Mononuclear cell (primary cell): ENCODE measurements at regions not wholly inside any gene's neighbourhood (a gene's known extent, or its start where the extent isn't known, plus 50 kb on each side); places are given as distances from the start of the nearest gene placed in this dataset.

Experiments used
- H3K27me3 ChIP-seq: 2 replicates; pipeline ENCODE4 v1.6.0; 2011; ENCODE audit warnings: low read length, control low read depth; ENCODE audit not compliant: insufficient read depth
- H3K4me1 ChIP-seq: 2 replicates; pipeline ENCODE4 v1.5.1; 2011; ENCODE audit warnings: mild to moderate bottlenecking, low read length, control low read depth; ENCODE audit not compliant: insufficient read depth
- H3K4me3 ChIP-seq: 2 replicates; pipeline ENCODE4 v1.5.1; 2011; ENCODE audit warnings: mild to moderate bottlenecking, low read length, moderate library complexity
- H3K9me3 ChIP-seq: 2 replicates; pipeline ENCODE4 v1.5.1; 2011; ENCODE audit warnings: low read depth, mild to moderate bottlenecking, control low read depth, low read length

- H3K4me1 ChIP-seq = peaks cover 96% of the 10 kb centered on the region
- H3K4me3 ChIP-seq = no peak overlapping the region
- H3K9me3 ChIP-seq = no peaks in the 10 kb centered on the region
- H3K27me3 ChIP-seq = no peaks in the 10 kb centered on the region
These were observed 89.5 kb downstream of the ZFP36L2 start for GRCh38 chr2:43136876-43137275.

- no peak overlapping the region for H3K4me3 ChIP-seq
- no peaks in the 10 kb centered on the region for H3K9me3 ChIP-seq
- peaks cover 96% of the 10 kb centered on the region for H3K4me1 ChIP-seq
- H3K27me3 ChIP-seq = no peaks in the 10 kb centered on the region
These were observed 90.2 kb downstream of the ZFP36L2 start for GRCh38 chr2:43136011-43136799.

GRCh38 chr2:43135583-43135982 is 90.8 kb downstream of the ZFP36L2 start:
- peaks cover 98% of the 10 kb centered on the region for H3K4me1 ChIP-seq
- no peaks in the 10 kb centered on the region for H3K9me3 ChIP-seq
- no peak overlapping the region for H3K4me3 ChIP-seq
- H3K27me3 ChIP-seq = no peaks in the 10 kb centered on the region

- peaks cover 98% of the 10 kb centered on the region for H3K4me1 ChIP-seq
- H3K4me3 ChIP-seq = no peak overlapping the region
- no peaks in the 10 kb centered on the region for H3K27me3 ChIP-seq
- no peaks in the 10 kb centered on the region for H3K9me3 ChIP-seq
These were observed 91.9 kb downstream of the ZFP36L2 start for GRCh38 chr2:43134571-43134889.

- peaks cover 98% of the 10 kb centered on the region for H3K4me1 ChIP-seq
- no peak overlapping the region for H3K4me3 ChIP-seq
These were observed 92.5 kb downstream of the ZFP36L2 start for GRCh38 chr2:43133708-43134570.

GRCh38 chr2:43133336-43133707 is 93.1 kb downstream of the ZFP36L2 start:
- Histone ChIP-seq H3K4me1 (peaks cover 100% of the 10 kb centered on the region), H3K9me3 (no peaks in the 10 kb centered on the region), H3K27me3 (no peaks in the 10 kb centered on the region), H3K4me3 (no peak overlapping the region)

More at GRCh38 chr2:43133708-43134570, 92.5 kb downstream of the ZFP36L2 start:
- H3K27me3 ChIP-seq = no peaks in the 10 kb centered on the region
- H3K9me3 ChIP-seq = no peaks in the 10 kb centered on the region

GRCh38 chr2:43132683-43133301 is 93.6 kb downstream of the ZFP36L2 start:
- Histone ChIP-seq H3K4me1 (peaks cover 100% of the 10 kb centered on the region), H3K27me3 (no peaks in the 10 kb centered on the region), H3K9me3 (no peaks in the 10 kb centered on the region), H3K4me3 (no peak overlapping the region)

GRCh38 chr2:43131890-43132682 is 94.3 kb downstream of the ZFP36L2 start:
- Histone ChIP-seq H3K4me3 (no peak overlapping the region), H3K9me3 (no peaks in the 10 kb centered on the region), H3K27me3 (no peaks in the 10 kb centered on the region), H3K4me1 (peaks cover 100% of the 10 kb centered on the region)

GRCh38 chr2:43131051-43131889 is 95.1 kb downstream of the ZFP36L2 start:
- Histone ChIP-seq H3K4me1 (peaks cover 100% of the 10 kb centered on the region), H3K9me3 (no peaks in the 10 kb centered on the region), H3K27me3 (no peaks in the 10 kb centered on the region), H3K4me3 (no peak overlapping the region)

GRCh38 chr2:43130548-43130875 is 95.9 kb downstream of the ZFP36L2 start:
- no peaks in the 10 kb centered on the region for H3K9me3 ChIP-seq
- H3K27me3 ChIP-seq = no peaks in the 10 kb centered on the region
- peaks cover 98% of the 10 kb centered on the region for H3K4me1 ChIP-seq
- H3K4me3 ChIP-seq = no peak overlapping the region

- Histone ChIP-seq H3K4me1 (peaks cover 98% of the 10 kb centered on the region), H3K27me3 (no peaks in the 10 kb centered on the region), H3K9me3 (no peaks in the 10 kb centered on the region), H3K4me3 (no peak overlapping the region)
These were observed 96.5 kb downstream of the ZFP36L2 start for GRCh38 chr2:43129676-43130547.

- no peaks in the 10 kb centered on the region for H3K9me3 ChIP-seq
- peaks cover 98% of the 10 kb centered on the region for H3K4me1 ChIP-seq
- H3K27me3 ChIP-seq = no peaks in the 10 kb centered on the region
- H3K4me3 ChIP-seq = no peak overlapping the region
These were observed 97.8 kb downstream of the ZFP36L2 start for GRCh38 chr2:43128559-43128955.

GRCh38 chr2:43127941-43128558 is 98.4 kb downstream of the ZFP36L2 start:
- no peak overlapping the region for H3K4me3 ChIP-seq

More at GRCh38 chr2:43127941-43128558, 98.4 kb downstream of the ZFP36L2 start:
- H3K9me3 ChIP-seq = no peaks in the 10 kb centered on the region
- H3K27me3 ChIP-seq = no peaks in the 10 kb centered on the region
- peaks cover 95% of the 10 kb centered on the region for H3K4me1 ChIP-seq
